ENCODE measurements at regions not wholly inside any gene's neighbourhood (a gene's known extent, or its start where the extent isn't known, plus 50 kb on each side); places are given as distances from the start of the nearest gene placed in this dataset.

- TF ChIP-seq CTCF (IDR thresholded peaks at IDR 0.05; ENCODE audit: poor library complexity) (no peak), EZH2 (IDR thresholded peaks at IDR 0.05; ENCODE audit: borderline replicate concordance) (no peak), EZH2phosphoT487 (IDR thresholded peaks at IDR 0.05; ENCODE audit: low read depth, severe bottlenecking, unreplicated experiment) (no peak)
Measured at GRCh38 chr7:22052674-22053365, 107.1 kb upstream of the CDCA7L start.

Data from hepatocyte (in vitro differentiated cells).